NCI-H2029 treated with DMSO at 0.1 percent for 48 hours (cell line): ENCODE measurements at regions not wholly inside any gene's neighbourhood (a gene's known extent, or its start where the extent isn't known, plus 50 kb on each side); places are given as distances from the start of the nearest gene placed in this dataset.
"Not testable (repeated sequence)": the region's sequence is repeated elsewhere in the genome, so short reads cannot be mapped to it uniquely, and the experiment has no call there.

Source experiments
- DNase-seq: peaks from one replicate; lab custom pipeline; 2025; lab: John Stamatoyannopoulos, UW

DNA sequence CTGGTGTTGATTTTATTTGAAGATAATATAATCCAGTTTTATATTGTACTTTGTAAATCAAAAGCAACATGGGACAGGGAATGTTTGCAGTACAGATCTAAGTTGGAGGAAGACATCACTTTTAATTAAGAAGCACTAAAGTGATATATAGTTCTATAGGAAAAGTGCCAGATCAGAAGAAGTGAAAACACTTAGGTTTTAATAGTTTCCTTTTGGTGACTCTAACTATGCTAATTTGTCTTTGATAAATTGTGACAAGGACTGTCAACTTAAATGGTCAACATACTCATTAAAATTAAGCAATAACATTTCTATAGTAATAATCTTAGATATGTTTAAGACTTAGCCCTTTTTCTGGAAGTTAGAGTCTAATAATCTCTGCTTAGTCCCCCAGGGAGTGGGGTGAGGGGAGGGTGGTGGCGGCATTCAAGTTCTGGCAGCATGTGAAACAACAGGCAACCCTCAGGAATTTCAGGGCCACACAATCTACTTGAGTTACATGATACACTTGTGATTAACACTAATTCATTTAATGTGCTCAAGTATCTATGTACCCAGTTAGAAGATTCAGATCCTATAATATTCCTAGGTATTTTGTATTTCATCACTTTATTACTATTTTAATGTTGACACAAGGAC lies 1026.5 kb downstream of the NR2F1-AS1 start:
- DNase-seq, result no peak

GRCh38 chr5:92553326-92553725 lies 1027.7 kb downstream of the NR2F1-AS1 start:
- no peak for DNase-seq

DNA sequence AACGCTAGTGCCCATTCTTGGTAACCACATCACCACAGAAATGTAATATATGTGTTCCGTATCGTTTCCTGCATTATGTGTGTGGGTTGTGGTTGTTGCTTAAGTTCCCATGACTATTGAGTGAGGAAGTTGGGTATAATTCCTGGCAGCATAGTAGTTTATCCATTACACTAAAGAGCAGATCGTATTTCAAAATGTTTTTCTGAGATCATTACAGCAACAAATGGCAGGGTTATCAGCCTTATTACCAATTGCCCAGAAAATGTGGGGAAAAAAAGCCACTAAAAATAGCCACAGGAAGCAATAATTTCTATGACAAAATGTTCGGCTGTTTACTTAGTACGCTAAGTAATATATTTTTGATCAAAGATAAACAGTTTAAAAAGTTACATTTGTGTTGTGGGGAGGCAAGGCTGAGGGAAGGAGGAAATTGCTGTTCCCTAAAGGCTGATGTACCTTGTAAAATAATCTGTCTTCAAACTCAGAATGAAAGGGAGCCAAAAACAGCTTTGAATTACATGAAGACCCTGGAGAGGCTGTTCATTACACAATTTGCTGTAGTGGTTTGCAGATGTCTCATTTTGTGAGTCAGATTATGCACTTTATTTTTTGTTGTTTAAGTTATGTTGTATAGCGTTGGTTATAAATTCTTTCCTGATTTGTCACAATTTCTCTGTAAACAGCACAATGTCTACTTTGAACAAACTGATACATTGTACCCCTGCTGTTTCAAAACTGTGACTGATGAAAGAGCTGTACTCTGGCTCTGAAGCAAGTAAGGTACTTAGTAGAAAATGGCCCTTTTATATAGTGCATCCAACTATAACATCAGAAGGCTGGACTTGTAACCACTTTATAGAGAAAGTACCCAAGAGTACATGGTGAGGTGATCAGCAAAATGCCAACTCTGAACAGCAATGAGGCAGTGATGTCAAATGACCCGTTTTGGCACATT lies 1028.5 kb downstream of the NR2F1-AS1 start:
- peak; percentile 67 for DNase-seq

DNA sequence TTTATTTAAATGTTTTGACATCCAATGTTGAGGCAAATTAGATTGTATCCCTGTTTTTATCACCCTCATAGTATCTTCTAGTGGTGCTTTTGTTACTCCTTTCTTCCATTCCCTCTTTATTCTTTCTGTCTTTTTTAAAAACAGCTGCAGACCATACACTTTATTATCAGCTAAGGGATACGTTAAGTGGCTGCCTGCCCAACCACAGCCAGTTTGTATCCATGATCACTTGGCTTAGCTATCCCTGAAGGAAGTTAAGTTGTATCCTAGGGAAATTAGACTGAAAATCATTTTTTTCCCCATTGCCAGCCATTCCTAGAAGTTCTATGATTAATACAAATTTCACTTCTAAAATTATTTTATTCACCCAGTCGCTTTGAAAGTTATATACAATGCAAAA lies 1032.7 kb downstream of the NR2F1-AS1 start:
- DNase-seq, result no peak

GRCh38 chr5:92544596-92544995 lies 1036.4 kb downstream of the NR2F1-AS1 start:
- no peak for DNase-seq

- DNase-seq, result no peak
These were observed 1037.0 kb downstream of the NR2F1-AS1 start for GRCh38 chr5:92544036-92544435.

DNA sequence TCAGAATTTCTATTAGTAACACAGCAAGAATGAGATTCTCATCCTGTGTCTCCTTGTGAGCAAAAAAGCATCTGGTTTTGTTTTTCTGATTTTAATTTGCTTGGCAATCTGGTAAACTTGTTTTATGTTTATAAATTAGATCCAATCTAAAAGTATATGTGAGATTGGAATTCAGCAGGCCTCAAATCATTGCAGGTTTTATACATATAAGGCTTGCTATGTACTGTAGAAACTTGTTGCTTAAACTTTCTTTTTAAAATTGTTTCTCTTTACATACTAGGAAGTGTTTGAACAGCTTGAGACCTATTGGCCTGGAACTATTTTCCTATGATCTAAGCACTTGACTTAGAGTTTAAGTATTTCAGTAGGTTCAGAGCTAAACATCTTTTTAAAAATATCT lies 1037.8 kb downstream of the NR2F1-AS1 start:
- DNase-seq, result no peak

- DNase-seq, result not testable (repeated sequence)
These were observed 1039.0 kb downstream of the NR2F1-AS1 start for GRCh38 chr5:92542017-92542416.

DNA sequence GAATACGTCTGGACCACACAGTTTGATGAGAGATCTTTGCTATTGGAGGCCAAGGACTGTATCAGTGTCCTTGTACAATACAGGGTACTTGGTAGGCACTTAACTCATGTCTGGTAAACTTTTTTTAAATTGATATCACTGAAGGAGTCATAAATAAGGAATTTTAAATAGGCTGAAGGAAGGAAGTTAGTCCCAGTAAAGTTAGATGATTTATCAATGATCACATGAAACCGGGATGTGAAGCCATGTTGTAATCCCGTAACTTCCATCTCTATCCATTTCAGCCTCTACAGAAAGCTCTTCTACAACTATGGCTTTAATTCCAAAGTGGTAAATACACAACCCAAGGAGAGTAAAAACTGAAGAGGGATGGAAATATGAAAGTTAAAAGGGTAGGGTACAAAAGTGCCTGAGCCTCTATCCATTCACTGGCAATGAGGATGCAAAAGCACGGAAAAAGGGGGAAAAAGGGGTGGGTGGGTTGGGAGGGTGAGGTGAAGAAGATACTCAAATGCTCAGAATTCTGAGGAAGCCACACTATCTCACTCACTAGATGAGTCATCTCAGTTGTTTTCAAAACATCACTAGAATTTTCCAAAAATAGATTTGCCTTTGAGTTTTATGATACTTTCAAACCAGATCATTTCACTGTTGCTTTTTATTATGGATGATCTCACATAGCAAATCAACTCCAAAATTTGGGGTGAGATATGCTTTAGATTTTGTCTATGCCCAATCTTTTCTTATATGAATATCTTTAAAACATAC lies 1053.5 kb downstream of the NR2F1-AS1 start:
- no peak for DNase-seq

GRCh38 chr5:92525131-92525530 lies 1055.9 kb downstream of the NR2F1-AS1 start:
- no peak for DNase-seq

GRCh38 chr5:92519811-92520632 lies 1061.0 kb downstream of the NR2F1-AS1 start:
- DNase-seq, result peak; percentile 60

DNA sequence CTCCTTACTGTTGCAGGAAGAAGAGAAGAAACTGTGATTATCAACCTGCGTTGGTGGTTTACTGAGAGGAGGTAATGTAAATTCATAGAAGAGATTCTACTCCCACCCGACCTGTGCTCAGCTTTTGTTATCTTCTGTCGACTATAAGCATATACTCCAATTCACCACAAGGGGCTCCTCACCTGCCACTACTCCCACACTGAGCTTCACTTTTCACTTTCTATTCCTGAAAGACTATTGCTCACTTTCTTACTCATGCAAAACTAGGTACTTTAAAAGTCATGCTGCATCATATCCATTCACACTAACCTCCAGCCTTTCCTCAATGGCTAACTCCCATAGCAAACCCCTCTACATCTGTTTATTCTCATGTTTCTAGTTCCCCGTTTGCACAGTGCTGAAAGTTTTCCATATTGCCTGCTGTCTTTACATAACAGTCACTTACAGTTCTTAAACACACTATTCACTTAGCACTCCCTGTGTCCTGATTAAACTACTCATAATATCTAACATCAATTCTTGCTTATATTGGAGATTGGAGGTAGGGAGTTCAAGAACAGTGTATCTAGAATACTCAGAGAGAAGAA lies 1062.6 kb downstream of the NR2F1-AS1 start:
- DNase-seq, result peak; percentile 30

DNA sequence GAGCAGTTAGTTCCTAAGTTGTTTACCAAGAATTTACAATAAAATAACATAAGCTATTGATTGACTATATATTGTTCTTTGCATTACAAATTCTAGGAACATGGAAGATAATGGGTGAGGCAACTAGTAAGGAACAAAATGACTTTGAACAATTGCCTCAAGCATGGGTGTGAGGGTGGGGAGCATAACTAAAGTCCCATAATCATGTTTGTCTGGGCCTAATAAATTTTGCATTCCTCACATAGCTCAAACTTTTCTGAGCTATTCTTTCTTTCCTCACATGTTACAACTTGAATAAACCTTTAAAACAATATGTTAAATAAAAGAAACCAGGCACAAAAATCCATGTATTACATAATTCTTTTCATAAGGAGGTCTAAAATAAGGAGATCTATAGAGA lies 1066.1 kb downstream of the NR2F1-AS1 start:
- no peak for DNase-seq

DNA sequence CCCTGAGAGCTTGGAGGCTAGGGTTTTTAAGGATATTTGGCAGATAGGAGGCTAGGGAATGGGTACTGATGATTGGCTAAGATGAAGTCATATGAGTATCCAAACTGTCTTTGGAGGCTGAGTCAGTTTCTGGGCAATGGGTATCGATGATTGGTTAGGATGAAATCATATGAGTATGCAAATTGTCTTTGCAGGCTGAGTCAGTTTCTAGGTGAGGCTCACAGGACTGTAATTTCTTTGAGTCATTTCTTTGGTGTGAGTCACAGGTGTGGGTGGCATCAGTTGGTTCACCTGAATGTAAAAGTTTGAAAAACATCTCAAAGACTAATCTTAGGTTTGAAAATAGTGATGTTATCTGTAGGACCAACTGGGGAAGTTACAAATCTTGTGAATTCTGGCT lies 1068.0 kb downstream of the NR2F1-AS1 start:
- DNase-seq, result no peak

- DNase-seq, result no peak
These were observed 1072.7 kb downstream of the NR2F1-AS1 start for GRCh38 chr5:92508271-92508670.

- no peak for DNase-seq
These were observed 1075.1 kb downstream of the NR2F1-AS1 start for GRCh38 chr5:92505925-92506324.

- DNase-seq, result no peak
These were observed 1075.9 kb downstream of the NR2F1-AS1 start for GRCh38 chr5:92505145-92505544.

- no peak for DNase-seq
These were observed 1076.7 kb downstream of the NR2F1-AS1 start for GRCh38 chr5:92504346-92504745.

DNA sequence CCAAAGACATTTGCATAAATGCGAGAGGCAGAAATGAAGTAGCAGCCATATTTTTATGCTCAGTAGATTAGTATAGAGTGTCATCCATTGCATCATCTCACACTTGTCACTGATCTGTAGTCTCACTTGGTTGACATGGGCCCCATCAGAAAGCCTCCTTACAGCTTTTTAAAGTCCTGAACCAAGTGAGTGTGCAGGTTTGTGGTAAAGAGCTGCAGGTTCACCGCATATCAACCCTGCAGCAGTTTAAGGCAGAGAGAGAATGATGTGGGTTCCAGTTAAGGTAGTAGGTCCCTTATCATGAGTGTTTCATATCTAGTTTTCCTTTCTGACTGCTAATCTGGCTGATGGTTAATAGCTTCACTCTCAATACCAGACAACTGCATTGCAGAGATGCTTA lies 1080.3 kb downstream of the NR2F1-AS1 start:
- no peak for DNase-seq

DNA sequence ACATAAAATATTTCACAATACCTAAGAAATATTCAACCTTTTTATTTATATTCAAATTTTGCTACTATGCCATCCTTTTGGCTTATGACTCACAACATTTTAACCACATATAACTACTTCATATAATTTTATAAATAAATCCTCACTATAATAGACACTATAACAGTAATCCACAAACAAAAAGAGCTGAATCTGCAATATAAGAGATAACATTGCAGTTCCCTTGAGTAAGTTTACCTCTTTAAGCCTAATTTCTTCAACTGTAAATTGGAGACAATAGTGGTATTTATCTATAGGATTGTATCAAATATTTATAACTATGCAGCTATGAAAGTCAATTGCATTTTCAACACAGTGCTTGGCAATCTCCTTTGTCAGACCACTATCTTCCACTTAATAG lies 1084.5 kb downstream of the NR2F1-AS1 start:
- no peak for DNase-seq

DNA sequence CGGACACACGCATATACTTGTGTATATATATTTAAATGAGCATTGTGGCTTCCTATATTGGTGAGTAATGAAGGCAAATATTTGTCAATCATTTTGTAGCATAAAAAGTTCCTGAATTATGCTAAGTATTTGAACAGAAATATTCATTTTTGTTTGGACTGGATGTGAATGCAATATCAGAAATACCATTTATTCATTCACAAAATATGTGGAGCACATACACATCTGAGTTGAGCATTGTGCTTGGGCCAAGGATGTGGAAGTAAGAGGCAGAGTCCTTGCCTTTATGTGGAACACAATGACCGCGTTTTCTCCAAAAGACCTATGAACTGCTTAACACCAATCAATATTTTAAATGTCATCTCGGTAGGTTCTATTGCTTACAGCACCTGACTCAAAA lies 1086.5 kb downstream of the NR2F1-AS1 start:
- no peak for DNase-seq
